Left lobe of liver (tissue), 2 donors: ENCODE measurements at regions not wholly inside any gene's neighbourhood (a gene's known extent, or its start where the extent isn't known, plus 50 kb on each side); places are given as distances from the start of the nearest gene placed in this dataset.
"Not testable (repeated sequence)": the region's sequence is repeated elsewhere in the genome, so short reads cannot be mapped to it uniquely, and the experiment has no call there.

Source experiments
- ATAC-seq: fragments of 200-7000 bp; cut with Tn5 transposase; one replicate; pipeline ENCODE4 v1.9.1; 2020; ENCODE audit warnings: mild to moderate bottlenecking, moderate library complexity
- DNase-seq: peaks from one replicate; pipeline ENCODE4 v3.0.0-alpha.2; 2020; ENCODE audit warnings: low spot score
- donor health status: DM: no; HTN: no; CAD: no; lungs with moderate emphysema.
- donor health status: DM: no; HTN: yes; CAD: no.

DNA sequence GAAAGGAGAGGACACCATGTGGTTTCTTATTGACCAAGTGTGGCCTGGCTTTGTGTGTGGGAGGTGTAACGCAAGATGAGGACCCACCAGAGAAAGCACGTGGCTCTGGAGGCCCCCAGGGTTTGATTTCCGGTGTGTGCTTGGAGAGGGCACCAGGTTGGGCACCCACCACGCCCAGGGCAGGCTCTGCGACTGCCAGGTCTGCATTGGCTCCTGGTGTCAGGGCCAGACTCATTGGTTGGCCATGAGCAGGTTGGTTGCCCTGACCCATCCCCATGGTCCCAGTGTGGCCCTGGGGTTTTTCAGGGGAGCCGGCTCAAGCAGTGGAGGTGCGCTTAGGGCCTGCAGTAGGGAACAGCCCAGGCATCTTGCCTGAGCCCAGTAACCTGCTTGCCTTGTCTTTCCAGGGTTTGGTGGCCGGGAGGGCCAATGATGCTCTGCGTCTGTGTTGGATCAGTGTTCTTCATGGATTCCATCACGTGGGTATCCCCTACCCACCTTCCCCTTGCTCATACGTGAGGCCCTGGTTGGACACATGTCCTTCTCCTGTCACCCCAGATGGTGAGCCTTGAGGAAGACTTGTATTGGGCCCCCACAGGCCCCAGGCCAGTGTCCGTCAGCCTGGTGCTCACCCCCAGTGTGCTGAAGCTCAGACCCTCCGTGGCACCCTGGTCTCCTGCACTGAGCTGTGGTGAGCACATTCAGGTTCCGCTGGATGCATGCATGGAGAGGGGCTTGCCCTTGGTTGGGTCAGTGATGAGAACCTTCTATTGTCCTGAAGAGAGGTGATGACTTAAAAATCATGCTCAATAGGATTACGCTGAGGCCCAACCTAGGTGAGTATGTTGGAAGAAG is 193.9 kb downstream of the UBE3A start:
- ATAC-seq (no peak), DNase-seq (peak; percentile 29)

DNA sequence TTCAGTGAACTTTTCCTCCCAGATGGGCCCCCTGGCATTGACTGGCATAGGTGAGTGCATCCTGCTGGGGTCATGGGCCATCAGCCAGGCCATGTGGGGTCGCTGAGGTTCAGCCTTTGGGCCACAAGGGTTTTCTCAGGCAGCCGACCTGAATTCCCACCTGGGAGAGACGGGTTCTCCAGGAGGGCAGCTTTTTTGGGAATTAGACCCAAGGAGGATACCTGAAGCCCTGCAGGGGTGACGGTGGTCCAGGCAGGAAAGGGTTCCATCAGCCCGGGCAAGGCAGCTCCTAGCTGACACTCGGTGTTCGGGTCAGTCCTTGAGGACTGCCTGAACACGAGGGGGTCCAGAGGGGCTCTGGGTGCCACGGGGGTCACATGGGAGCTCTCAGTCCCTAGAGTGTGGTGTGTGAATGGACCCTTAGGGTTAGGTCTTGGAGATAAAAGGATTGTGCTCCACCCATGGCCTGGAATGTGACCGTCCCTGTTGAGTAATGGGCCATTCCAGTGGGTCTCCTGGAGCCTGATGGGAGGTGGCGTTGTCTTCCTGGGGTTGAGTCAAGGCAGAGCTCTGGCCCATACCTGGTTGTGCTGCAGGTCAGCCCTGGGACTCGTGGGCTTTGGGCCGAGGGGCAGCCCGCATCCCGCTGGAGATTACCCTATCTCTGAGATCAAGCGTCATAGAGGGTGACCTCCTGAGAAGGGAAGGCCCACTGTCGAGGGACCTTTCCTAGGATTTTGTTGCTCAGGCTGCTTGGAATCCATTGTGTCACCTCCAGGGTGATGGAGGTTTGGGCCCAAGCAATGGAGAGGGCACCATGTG is 192.8 kb downstream of the UBE3A start:
- ATAC-seq (no peak), DNase-seq (no peak)

DNA sequence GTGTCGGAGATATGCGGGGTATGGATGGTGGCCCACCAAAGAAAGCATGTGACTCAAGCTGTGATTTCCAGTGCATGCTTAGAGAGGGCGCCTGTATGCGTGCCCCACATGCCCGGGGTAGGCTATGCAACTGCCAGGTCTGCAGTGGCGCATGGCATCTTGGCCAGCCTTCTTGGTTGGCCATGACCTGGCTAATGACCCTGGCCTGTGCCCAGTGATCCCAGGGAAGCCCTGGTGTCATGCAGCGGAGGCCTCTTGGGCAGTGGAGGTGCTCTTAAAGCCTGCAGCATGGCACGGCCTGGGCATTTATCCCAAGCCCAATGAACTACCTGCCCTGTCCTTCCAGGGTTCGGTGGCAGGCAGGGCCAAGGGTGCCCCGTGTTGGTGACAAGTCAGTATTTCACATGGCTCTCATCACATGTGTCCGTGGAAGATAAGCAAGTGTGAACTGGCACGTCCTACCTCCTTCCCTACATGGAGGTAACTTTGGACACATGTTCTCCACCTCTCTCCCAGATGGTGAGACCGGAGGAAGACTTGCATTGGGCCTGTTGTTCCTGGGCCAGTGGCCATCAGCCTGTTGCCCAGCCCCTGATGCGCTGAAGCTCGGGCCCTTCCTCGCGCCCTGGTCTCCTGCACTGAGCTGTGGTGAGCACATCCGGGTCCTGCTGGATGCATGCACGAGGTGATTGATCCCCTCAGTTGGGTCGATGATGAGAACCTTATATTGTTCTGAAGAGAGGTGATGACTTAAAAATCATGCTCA is 192.0 kb downstream of the UBE3A start:
- DNase-seq, result peak; percentile 38
- no peak for ATAC-seq

DNA sequence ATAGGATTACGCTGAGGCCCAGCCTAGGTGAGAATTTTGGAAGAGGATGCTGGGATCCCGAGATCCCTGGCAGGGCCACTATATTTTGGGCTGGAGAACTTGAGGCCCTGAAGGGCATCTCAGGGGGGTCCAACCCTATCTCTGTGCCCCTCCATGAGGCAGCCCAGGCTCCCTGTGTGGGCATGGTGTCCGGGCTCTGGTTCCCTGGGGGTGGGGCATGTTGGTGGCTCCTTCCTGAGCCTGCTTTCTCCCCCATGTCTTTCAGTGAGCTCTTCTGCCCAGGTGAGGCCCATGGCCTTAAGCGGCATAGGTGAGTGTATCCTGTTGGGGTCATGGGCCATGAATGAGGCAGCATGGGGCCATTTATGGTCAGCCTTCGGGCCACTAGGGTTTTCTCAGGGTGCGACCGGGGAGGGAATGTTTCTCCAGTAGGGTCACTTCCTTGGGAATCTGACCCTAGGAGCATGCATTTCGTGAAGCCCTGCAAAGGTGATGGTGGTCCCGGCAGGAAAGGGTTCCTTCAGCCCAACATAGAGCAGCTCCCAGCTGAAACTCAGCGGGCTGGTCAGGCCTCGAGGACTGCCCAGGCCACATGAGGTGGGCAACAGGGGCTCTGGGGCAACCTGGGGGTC is 191.3 kb downstream of the UBE3A start:
- DNase-seq, result no peak
- no peak for ATAC-seq

DNA sequence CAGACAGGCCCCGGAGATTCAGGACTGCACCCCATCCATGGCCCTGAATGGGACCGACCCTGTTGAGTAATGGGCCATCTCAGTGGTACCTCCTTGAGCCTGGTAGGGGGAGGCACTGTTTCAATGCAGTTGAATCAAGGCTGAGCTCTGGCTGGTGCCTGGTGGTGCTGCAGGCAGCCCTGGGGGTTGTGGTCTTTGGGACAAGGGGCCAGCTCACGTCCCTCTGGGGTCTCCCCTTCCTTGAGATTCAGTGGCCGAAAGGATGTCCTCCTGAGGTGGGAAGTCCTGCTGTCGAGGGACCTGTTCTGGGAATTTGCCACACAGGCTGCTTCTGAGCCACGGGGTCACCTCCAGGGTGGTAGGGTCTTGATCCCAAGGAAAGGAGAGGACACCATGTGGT is 190.7 kb downstream of the UBE3A start:
- DNase-seq, ATAC-seq: not testable (repeated sequence)

DNA sequence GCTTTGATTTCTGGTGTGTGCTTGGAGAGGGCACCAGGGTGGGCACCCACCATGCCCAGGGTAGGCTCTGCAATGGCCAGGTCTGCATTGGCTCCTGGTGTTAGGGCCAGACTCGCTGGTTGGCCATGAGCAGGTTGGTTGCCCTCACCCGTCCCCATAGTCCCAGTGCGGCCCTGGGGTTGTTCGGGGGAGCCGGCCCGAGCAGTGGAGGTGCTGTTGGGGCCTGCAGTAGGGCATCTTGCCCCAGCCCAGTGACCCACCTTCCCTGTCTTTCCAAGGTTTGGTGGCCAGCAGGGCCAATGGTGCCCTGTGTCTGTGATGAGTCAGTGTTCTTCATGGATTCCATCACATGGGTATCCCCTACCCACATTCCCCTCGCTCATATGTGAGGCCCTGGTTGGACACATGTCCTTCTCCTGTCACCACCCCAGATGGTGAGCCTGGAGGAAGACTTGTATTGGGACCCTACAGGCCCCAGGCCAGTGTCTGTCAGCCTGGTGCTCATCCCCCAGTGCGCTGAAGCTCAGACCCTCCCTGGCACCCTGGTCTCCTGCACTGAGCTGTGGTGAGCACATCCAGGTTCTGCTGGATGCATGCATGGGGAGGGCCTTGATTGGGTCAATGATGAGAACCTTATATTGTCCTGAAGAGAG is 190.1 kb downstream of the UBE3A start:
- DNase-seq (no peak), ATAC-seq (no peak)

DNA sequence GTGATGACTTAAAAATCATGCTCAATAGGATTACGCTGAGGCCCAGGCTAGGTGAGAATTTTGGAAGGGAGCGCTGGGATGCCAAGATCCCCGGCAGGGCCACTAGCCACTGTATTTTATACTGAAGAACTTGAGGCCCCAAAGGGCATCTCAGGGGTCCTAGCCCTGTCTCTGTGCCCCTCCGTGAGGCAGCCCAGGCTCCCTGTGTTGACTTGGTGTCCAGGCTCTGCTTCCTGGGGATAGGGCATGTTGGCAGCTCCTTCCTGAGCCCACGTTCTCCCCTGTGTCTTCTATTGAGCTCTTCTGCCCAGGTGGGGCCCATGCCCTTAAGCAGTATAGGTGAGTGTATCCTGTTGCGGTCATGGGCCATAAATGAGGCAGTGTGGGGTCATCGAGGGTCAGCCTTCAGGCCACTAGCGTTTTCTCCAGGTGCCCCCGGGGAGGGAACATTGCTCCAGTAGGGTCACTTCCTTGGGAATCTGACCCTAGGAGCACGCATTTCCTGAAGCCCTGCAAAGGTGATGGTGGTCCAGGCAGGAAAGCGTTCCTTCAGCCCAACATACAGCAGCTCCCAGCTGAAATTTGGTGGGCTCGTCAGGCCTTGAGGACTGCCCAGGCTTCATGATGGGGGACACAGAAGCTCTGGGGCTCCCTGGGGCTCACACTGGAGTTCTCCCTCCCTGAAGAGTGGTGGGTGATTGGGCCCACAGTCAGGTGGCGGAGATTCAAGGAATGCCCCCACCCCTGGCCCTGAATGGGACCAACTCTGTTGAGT is 189.4 kb downstream of the UBE3A start:
- ATAC-seq, result no peak
- no peak for DNase-seq

DNA sequence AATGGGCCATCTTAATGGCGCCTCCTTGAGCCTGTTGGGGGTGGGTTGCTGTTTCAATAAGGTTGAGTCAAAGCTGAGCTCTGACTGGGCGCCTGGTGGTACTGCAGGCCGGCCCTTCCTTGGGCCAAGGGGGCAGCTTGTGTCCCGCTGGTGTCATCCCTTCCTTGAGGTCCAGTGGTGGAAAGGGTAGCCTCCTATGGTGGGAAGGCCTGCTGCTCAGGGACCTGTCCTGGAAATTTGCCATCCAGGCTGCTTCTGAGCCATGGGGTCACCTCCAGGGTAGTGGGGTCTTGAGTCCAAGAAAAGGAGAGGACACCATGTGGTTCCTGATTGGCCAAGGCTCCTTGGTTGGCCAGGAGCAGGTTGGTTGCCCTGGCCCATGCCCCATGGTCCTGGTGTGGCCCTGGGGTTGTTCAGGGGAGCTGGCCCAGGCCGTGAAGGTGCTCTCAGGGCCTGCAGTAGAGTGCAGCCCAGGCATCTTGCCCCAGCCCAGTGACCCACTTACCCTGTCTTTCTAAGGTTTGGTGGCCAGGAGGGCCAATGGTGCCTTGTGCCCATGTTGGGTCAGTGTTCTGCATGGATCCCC is 188.7 kb downstream of the UBE3A start:
- DNase-seq, result no peak

DNA sequence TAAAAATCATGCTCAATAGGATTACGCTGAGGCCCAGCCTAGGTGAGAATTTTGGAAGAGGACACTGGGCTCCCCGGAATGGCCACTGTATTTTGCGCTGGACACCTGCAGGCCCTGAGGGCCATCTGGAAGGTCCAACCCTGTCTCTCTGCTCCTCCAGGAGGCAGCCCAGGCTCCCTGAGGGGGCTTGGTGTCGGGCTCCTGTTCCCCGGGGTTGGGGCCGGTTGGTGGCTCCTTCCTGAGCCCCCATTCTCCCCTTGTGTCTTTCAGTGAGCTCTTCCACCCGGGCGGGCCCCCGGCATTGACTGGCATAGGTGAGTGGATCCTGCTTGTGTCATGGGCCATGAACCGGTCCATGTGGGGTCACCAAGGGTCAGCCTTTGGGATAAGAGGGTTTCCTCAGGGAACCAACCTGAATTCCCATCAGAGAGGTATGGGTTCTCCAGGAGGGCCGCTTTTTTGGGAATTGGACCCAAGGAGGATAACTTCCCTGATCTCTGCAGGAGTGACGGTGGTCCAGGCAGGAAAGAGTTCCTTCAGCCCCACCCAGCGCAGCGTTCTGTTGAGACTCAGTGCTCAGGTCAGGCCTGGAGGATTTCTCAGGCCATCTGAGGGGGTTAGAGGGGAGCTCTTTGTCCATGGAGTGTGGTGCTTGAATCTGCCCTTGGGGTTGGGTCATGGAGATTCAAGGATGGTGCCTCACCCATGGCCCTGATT is 187.8 kb downstream of the UBE3A start:
- DNase-seq (no peak), ATAC-seq (no peak)

More for the DNA sequence above, 188.7 kb downstream of the UBE3A start:
- ATAC-seq, result no peak

DNA sequence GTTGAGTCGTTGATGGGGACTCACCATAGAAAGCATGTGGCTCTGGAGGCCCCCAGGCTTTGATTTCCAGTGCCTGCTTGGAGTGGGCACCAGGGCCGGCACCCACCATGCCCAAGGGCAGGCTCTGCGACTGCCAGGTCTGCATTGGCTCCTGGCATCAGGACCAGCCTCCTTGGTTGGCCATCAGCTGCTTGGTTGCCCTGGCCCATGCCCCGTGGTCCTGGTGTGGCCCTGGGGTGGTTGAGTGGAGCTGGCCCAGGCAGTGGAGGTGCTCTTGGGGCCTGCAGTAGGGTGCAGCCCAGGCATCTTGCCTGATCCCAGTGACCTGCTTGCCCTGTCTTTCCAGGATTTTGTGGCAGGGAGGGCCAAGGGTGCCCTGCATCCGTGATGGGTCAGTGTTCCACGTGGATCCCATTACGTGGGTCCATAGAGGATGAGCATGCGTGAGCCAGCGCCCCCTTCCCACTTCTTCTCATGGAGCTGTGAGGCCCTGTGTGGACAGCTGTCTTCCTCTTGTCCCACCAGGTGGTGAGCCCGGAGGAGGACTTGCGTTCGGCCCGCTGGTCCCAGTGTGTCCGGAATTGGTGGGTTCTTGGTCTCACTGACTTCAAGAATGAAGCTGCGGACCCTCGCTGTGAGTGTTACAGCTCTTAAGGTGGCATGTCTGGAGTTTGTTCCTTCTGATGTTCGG is 187.0 kb downstream of the UBE3A start:
- DNase-seq, result peak; percentile 37
- ATAC-seq, result no peak

DNA sequence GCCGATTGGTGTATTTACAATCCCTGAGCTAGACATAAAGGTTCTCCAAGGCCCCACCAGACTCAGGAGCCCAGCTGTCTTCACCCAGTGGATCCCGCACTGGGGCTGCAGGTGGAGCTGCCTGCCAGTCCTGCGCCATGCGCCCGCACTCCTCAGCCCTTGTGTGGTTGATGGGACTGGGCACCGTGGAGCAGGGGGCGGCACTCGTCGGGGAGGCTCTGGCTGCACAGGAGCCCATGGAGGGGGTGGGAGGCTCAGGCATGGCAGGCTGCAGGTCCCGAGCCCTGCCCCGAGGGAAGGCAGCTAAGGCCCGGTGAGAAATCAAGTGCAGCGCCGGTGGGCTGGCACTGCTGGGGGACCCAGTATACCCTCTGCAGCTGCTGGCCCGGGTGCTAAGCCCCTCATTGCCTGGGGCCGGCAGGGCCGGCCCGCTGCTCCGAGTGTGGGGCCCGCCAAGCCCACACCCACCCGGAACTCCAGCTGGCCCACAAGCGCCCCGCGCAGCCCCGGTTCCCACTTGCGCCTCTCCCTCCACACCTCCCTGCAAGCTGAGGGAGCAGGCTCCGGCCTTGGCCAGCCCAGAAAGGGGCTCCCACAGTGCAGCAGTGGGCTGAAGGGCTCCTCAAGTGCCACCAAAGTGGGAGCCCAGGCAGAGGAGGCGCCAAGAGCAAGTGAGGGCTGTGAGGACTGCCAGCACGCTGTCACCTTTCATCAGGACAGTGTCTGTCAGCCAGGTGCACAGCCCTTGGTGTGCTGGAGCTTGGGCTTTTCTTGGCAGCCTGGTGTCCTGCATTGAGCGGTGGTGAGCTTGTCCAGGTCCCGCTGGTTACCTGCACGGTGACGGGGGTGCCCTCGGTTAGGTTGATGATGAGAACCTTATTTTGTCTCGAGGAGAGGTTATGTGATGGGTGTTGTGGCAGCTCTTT is 185.5 kb downstream of the UBE3A start:
- peak; percentile 31 for DNase-seq
- not testable (repeated sequence) for ATAC-seq

DNA sequence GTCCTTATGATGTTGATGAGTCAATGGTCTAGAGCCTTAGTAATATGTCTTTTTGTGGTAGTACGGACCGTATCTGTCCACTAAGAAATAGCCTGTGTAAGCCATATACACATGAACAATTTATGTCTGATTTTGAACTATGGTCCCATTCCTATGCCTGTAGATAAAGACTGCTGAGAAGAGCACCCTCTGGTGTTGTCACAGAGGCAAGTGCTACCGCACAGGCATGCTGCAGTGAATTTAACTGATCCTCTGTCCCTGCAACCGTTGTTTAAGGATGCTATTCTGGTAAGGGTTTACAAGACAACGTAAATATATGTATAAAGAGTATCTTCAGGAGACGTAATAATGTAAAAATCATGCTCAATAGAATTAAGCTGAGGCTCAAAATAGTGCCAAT is 170.7 kb downstream of the UBE3A start:
- ATAC-seq (peak; percentile 67), DNase-seq (no peak)
